ENCODE measurements at regions not wholly inside any gene's neighbourhood (a gene's known extent, or its start where the extent isn't known, plus 50 kb on each side); places are given as distances from the start of the nearest gene placed in this dataset.

DNA sequence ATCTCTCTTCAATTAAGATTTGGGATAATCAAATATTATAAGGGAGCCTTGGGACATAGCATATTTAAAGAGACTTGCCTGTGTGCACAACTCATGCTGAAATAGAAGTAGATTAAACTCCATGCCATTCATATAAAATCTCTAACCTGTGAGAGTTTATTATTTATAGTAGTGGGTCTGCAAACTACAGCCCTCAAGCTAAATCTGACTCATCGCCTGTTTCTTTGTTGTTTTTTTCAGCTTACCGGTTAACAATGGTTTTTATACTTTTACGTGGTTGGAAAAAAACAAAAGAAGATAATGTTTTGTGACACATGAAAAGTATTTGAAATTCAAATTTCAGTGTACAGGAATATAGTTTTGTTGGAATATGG is 61.9 kb upstream of the GHR start:
- WGBS, 2 donors: 54 to 61% methylated on average over 3 of the region's 3 CpGs
- no peak overlapping the region for H3K4me3 ChIP-seq (ENCODE audit: low read depth, poor library complexity, severe bottlenecking)
- DNase-seq (ENCODE audit: low spot score in 2 of 2): no peak
- TF ChIP-seq, protein P1, sequence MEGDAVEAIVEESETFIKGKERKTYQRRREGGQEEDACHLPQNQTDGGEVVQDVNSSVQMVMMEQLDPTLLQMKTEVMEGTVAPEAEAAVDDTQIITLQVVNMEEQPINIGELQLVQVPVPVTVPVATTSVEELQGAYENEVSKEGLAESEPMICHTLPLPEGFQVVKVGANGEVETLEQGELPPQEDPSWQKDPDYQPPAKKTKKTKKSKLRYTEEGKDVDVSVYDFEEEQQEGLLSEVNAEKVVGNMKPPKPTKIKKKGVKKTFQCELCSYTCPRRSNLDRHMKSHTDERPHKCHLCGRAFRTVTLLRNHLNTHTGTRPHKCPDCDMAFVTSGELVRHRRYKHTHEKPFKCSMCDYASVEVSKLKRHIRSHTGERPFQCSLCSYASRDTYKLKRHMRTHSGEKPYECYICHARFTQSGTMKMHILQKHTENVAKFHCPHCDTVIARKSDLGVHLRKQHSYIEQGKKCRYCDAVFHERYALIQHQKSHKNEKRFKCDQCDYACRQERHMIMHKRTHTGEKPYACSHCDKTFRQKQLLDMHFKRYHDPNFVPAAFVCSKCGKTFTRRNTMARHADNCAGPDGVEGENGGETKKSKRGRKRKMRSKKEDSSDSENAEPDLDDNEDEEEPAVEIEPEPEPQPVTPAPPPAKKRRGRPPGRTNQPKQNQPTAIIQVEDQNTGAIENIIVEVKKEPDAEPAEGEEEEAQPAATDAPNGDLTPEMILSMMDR (IDR thresholded peaks at IDR 0.05): no peak
- no peak for TF ChIP-seq POLR2A (IDR thresholded peaks at IDR 0.05)
- intact Hi-C loops (cut with DNase I; ENCODE audit: low total_unique reads): no loop called here

DNA sequence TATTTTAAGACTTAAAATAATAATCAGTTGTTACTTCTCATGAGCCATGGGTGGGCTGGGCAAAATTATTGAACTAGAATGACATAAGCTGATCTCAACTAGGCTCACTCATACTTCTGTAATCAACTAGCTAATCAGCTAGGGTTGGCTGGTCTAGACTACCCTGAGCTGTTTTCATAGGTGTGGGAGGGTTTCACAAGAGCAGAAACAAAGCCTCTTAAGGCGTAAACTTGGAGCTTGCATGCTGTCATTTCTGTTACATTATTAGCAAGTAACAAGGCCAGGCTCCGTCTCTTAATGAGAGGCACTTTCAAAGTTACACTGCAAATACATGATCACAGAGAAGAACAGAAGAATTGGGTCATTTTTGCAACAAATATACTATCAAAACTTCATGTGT is 57.2 kb upstream of the GHR start:
- DNase-seq (ENCODE audit: low spot score in 2 of 2): no peak
- no peak for TF ChIP-seq POLR2A (IDR thresholded peaks at IDR 0.05)
- TF ChIP-seq, protein P1 (IDR thresholded peaks at IDR 0.05): no peak
- intact Hi-C loops (cut with DNase I; ENCODE audit: low total_unique reads): no loop called here
- H3K4me3 ChIP-seq (ENCODE audit: low read depth, poor library complexity, severe bottlenecking): no peak overlapping the region
- 69 to 81% methylated on average over 2 of the region's 2 CpGs for WGBS, 2 donors
